ENCODE measurements at regions not wholly inside any gene's neighbourhood (a gene's known extent, or its start where the extent isn't known, plus 50 kb on each side); places are given as distances from the start of the nearest gene placed in this dataset.

GRCh38 chr11:42249401-42249800, 789.9 kb upstream of the LRRC4C start:
- no peak overlapping the region for H3K9ac ChIP-seq (ENCODE audit: low read length)
- no peaks in the 10 kb centered on the region for H3K36me3 ChIP-seq (ENCODE audit: insufficient read depth, low read length)
- H3F3A ChIP-seq (ENCODE audit: insufficient read depth, low read length, poor library complexity, severe bottlenecking), result no peaks in the 10 kb centered on the region
- H3K9me3 ChIP-seq (ENCODE audit: low read length), result no peaks in the 10 kb centered on the region
- TF ChIP-seq SMC3 (conservative IDR thresholded peaks at IDR 0.05; ENCODE audit: poor library complexity), result no peak
- TF ChIP-seq TAF1 (IDR thresholded peaks at IDR 0.05; ENCODE audit: low read depth), result no peak
- no peak for TF ChIP-seq EP300 (conservative IDR thresholded peaks at IDR 0.05; ENCODE audit: poor library complexity, severe bottlenecking)
- TF ChIP-seq CTCF (IDR thresholded peaks at IDR 0.05; ENCODE audit: poor library complexity, severe bottlenecking), result no peak
- TF ChIP-seq RAD21 (conservative IDR thresholded peaks at IDR 0.05), result no peak
- TF ChIP-seq EZH2 (IDR thresholded peaks at IDR 0.05; ENCODE audit: borderline replicate concordance, insufficient read depth, low read length, poor library complexity, severe bottlenecking), result no peak
- no peak for TF ChIP-seq POLR2AphosphoS5 (IDR thresholded peaks at IDR 0.05)
- TF ChIP-seq MXI1 (conservative IDR thresholded peaks at IDR 0.05; ENCODE audit: poor library complexity, severe bottlenecking), result no peak
- no peak for TF ChIP-seq REST (IDR thresholded peaks at IDR 0.05; ENCODE audit: borderline replicate concordance)
- no peaks in the 10 kb centered on the region for H3K9me2 ChIP-seq (ENCODE audit: insufficient read depth, low read length)
- H2AFZ ChIP-seq (ENCODE audit: low read depth, low read length), result no peak overlapping the region
- H4K20me1 ChIP-seq (ENCODE audit: insufficient read depth), result no peaks in the 10 kb centered on the region
- no peak overlapping the region for H3K27ac ChIP-seq (ENCODE audit: low read length)
- H3K4me2 ChIP-seq (ENCODE audit: low read length), result no peak overlapping the region
- H3K27me3 ChIP-seq (ENCODE audit: insufficient read depth, low read depth, low read length), result no peaks in the 10 kb centered on the region
- no peaks in the 10 kb centered on the region for H3K79me2 ChIP-seq (replicated peaks; ENCODE audit: insufficient read depth, low read length)
- H3K4me3 ChIP-seq (ENCODE audit: low read length), result no peak overlapping the region

GRCh38 chr11:42249956-42250355, 790.5 kb upstream of the LRRC4C start:
- no peaks in the 10 kb centered on the region for H3K27me3 ChIP-seq (ENCODE audit: insufficient read depth, low read depth, low read length)
- TF ChIP-seq REST (IDR thresholded peaks at IDR 0.05; ENCODE audit: borderline replicate concordance), result no peak
- no peak for TF ChIP-seq EZH2 (IDR thresholded peaks at IDR 0.05; ENCODE audit: borderline replicate concordance, insufficient read depth, low read length, poor library complexity, severe bottlenecking)
- no peak for TF ChIP-seq SMC3 (conservative IDR thresholded peaks at IDR 0.05; ENCODE audit: poor library complexity)
- TF ChIP-seq RAD21 (conservative IDR thresholded peaks at IDR 0.05), result no peak
- TF ChIP-seq EP300 (conservative IDR thresholded peaks at IDR 0.05; ENCODE audit: poor library complexity, severe bottlenecking), result no peak
- TF ChIP-seq MXI1 (conservative IDR thresholded peaks at IDR 0.05; ENCODE audit: poor library complexity, severe bottlenecking), result no peak
- no peak for TF ChIP-seq POLR2AphosphoS5 (IDR thresholded peaks at IDR 0.05)
- no peak for TF ChIP-seq CTCF (IDR thresholded peaks at IDR 0.05; ENCODE audit: poor library complexity, severe bottlenecking)
- TF ChIP-seq TAF1 (IDR thresholded peaks at IDR 0.05; ENCODE audit: low read depth), result no peak
- no peaks in the 10 kb centered on the region for H4K20me1 ChIP-seq (ENCODE audit: insufficient read depth)
- no peak overlapping the region for H3K27ac ChIP-seq (ENCODE audit: low read length)
- H3K4me2 ChIP-seq (ENCODE audit: low read length), result no peak overlapping the region
- no peak overlapping the region for H3K9ac ChIP-seq (ENCODE audit: low read length)
- no peaks in the 10 kb centered on the region for H3K36me3 ChIP-seq (ENCODE audit: insufficient read depth, low read length)
- H3K4me3 ChIP-seq (ENCODE audit: low read length), result no peak overlapping the region
- H3F3A ChIP-seq (ENCODE audit: insufficient read depth, low read length, poor library complexity, severe bottlenecking), result no peaks in the 10 kb centered on the region
- no peaks in the 10 kb centered on the region for H3K9me2 ChIP-seq (ENCODE audit: insufficient read depth, low read length)
- H3K9me3 ChIP-seq (ENCODE audit: low read length), result no peaks in the 10 kb centered on the region
- H3K79me2 ChIP-seq (replicated peaks; ENCODE audit: insufficient read depth, low read length), result no peaks in the 10 kb centered on the region
- H2AFZ ChIP-seq (ENCODE audit: low read depth, low read length), result no peak overlapping the region
